ENCODE measurements at regions not wholly inside any gene's neighbourhood (a gene's known extent, or its start where the extent isn't known, plus 50 kb on each side); places are given as distances from the start of the nearest gene placed in this dataset.
A peak's percentile ranks its signal among the peaks of the same experiment; 100 is the strongest.
"Not testable (repeated sequence)": the region's sequence is repeated elsewhere in the genome, so short reads cannot be mapped to it uniquely, and the experiment has no call there.

DNA sequence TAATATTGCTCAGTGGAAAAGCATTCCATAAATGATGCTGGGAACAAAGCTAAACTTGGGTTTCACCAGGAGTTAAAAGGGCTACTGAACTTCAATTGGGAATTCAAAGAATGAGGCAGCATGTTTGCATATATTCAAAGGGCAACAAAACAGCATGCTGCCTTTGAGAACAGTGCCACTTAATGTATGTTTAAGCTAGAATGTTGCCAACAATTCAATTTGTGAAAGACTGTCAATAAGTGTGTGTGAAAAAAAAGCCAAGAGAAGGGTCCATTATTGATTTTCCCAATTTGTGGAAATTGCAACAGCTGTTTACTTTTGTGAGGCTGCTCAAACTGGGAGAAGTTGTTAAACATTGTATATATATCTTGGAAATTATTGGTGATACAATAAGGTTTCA, 701.9 kb upstream of the ACTRT1 start:
- no peak for DNase-seq

DNA sequence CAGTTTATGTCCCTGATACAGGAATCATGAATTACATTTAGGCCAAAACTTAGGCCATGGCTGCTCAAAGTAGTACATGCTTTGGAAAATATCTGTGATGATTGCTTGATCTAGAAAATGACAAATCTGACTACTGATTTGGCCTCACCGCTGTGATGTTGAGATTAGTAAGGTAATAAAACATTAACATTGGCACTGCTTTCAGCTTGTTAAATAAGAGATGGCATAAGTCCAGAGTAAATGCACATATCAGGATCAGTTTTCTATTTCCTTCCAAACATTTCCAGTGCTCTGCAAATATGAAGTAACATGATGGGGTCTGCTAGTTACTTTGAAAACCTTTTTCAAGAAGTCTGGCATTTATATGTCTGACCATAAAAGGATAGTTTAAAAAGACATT, 687.3 kb upstream of the ACTRT1 start:
- no peak for DNase-seq

DNA sequence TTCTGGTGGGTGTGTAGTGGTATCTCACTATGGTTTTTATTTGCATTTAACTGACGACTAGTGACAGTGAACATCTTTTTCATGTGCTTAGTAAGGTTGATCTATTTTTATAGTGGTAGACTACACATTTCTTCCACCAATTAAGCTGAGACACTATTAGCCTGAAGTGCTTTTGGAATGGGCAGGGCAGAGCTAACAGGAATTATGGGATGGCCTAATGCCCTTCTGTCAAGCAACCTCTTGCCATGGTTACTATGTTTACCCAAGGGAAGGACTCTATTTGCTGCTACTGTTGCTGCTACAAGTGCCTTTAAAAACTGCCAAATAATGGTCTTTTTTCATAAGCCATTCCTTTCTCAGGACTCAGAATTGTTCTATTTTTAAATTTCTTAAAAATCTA, 676.7 kb upstream of the ACTRT1 start:
- no peak for DNase-seq

DNA sequence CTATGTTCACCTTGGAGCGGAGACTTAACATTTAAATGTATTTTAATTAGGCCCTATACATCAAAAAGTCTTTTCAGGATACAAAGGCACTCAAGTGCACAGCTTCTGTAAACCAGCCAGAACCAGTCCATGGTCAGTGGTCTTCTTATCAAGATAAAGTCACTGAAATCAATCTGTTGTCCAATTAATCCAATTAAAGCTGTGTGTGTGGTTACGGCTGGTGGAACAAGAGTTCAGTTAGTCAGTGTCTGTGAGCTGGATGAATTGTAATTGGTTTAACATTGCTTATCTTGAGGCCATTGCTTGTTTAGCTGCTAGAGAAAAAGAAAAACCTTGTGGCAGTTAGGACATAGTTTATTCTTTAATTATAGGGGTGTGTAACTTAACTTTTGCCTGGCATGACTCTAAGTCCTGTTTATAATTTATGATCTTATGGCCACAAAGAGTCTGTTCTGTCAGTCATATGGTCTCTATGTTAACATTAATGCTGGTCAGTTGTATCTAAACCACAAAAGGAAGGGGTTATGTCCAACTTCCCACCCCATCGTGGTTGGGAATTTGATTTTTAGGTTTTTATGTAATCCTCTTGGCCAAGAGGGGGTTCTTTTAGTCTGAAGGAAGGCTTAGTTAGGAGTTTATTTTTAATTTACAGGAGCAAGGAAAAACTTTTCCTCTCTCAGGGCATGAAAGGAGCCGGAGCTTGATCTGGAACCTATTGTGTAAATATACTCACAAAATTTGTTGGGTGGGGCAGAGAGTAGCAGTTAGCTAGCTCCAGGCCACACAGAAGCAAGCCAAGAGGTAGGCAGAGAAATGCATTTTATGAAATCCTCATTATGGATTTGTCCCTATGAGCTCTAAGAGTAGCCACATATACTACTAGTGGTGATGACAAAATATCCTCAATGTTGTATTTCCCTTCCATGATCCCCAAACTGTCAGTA, 665.7 kb upstream of the ACTRT1 start:
- DNase-seq = no peak

DNA sequence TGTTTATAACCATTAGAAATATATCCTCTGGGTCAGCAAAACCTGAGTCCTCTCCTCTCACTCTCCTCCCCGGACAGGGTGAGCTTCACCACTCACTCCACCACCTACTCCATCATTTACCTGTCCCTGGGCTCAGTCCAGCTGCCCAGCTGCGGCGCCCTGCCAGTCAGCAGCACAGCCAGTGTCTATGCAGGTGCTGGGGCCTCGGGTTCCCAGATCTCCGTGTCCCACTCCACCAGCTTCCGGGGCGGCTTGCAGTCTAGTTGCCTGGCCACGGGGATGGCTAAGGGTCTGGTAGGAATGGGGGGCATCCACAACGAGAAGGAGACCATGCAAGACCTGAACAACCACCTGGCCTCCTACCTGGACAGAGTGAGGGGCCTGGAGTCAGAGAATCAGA, 662.2 kb upstream of the ACTRT1 start:
- no peak for DNase-seq

DNA sequence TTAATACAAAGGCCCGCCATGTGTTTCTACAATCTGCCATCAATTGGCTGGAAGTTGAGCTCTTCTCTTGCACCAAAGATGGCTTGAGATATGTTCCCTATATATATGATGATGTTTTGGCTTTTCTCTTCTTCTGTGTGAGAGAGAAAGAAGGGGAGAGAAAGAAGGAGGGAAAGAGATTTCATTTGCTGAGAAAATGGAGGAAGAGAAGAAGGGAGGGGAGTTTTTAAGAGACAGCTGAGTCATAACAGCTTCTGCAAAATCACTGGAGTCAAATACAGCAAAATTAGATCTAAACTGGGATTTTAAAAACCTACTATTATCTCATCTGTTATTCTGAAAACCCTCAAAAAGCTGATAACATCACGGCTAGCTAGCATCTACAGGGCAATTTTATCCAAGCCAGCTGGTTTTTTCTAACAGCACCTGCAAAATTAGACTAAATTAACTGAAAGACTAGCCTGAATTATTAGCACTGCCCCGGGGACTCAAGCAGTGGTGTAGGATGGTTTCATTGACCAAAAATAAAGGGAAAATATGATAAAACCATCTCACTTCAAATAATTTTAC, 647.6 kb upstream of the ACTRT1 start:
- DNase-seq = no peak

DNA sequence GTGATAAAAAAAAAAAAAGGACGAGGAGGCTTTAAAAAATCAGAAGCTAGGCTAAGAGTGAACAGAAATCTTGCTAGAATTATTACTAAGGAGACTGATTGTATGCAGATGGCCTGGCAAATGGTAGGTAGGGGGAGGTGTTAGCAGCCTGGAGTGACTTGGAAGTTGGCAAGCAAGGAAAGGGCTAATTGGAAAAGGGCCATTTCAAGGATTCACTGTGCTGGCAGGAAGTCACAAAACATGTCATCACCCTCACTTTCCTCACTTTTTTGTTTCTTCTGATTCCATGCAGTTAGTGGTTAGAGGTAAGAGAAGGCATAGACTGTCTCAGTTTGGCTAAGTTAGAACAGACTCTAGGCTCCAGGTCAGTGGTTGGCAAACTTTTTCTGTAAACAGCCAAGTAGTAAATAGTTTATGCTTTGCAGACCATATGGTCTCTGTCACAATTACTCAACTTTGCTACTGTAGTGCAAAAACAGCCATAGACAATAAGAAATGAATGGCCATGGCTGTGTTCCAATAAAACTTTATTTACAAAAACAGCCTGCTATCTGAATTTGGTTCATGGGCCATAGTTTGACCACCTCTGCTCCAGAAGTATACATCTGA, 646.5 kb upstream of the ACTRT1 start:
- DNase-seq = peak; percentile 52

DNA sequence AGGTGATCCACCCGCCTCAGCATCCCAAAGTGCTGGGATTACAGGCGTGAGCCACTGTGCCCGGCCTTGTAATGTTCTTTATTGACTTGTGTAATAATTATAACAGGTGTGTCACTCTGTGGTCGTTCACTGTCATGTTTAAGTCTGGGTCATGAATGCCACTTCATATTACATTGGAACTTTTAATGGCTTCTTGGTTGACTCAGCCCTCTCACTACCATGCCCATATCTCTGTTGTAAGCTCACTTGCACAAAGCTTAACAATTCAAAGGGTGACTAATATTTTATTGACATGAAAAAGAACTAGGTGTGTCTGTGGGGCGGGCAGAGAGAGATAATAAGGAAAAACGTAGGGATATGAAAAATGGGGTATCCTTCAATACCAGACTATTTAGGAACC, 639.7 kb upstream of the ACTRT1 start:
- no peak for DNase-seq

DNA sequence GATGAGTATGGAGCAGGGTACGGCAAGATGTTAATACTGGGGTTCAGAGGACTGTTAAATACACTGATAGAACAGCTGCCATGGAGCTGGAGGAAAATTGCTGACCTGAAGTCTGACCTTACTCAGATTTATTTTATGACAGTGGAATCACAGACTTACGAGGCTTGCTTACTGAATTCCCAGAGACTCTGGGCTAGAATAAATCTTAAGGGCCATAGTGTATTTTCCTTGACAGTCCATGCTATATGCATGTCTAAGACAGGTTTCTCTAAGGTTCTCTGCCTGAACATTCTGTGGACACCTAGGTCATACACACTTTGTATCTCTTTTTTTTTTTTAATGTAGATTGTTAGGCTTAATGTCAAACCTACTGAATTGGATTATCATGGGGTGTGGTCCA, 633.2 kb upstream of the ACTRT1 start:
- no peak for DNase-seq

DNA sequence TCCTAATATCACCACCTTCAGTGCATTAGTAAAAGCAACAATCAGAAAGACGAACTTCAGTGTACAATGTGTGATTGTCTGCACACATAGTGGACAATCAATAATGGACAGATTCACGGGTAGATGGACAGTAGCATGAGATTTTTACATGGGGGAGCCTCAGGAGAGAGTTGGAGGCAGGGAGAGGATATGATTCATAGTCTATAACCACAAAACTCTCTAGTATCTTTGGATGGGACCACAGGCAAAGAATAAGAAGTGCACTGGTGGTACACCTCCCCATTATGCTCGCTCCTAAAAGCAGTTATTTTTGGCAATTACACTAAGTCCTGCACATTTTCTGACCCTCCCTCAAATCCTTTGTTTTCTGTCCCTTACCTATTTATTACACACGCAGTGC, 624.4 kb upstream of the ACTRT1 start:
- DNase-seq = no peak

DNA sequence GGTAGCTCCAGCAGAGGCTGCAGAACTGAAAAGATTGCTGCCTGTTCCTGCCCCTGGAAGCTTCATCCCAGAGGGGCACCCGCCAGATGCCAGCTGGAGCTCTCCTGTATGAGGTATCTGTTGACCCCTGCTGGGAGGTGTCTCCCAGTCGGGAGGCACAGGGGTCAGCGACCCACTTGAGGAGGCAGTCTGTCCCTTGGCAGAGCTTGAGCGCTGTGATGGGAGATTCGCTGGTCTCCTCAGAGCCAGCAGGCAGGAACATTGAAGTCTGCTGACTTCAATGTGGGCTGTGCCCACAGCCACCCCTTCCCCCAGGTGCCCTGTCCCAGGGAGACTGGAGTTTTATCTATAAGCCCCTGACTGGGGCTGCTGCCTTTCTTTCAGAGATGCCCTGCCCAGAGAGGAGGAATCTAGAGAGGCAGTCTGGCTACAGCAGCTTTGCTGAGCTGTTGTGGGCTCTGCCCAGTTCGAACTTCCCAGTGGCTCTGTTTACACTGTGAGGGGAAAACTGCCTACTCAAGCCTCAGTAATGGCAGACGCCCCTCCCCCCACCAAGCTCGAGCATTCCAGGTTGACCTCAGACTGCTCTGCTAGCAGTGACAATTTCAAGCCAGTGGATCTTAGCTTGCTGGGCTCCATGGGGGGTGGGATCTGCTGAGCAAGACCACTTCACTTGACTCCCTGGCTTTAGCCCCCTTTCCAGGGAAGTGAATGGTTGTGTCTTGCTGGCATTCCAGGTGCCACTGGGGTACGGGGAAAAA, 622.3 kb upstream of the ACTRT1 start:
- DNase-seq = not testable (repeated sequence)

DNA sequence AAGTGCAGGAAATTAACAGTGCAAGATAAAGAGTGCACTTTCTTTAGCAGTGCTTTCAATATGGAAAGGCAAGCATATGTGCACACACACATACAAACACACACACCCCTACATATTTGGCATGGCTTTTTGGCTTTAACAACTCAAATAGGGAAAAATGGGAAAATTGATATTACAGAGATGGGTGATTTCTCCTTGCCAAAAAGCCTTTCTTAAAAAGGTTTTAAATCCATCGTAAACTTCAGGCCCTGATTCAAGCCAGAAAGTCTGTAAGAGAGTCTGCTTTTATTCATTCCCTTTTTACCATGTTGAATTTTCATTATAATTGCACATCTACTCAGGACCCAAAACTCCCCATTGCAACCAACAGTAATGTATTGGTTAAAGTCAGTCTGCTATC, 612.0 kb upstream of the ACTRT1 start:
- DNase-seq = no peak

DNA sequence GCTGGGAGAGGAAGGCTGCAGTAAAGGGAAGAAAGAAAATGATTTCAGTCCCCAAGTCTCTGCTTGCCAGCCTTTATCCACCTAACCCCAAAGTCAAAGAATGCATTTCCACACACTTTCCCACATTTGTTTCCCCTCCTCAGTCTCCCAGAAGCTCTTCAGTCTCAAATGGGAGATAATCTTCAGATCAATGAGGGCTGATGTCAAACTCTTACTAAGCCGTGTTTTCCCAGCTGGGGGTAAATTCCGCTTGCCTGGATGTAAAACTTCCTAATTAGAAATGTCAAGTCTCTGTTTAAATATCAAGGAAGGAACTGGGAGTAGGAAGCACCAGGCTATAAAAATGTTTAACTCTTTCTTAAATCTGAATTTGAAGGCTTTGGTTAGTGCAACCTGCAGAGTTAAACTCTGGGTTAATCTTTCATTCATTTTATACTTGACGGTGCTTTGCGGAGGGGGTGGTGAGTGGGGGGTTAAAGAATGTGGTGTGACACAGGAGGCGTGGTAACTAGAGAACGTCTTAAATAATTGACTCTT, 601.4 kb upstream of the ACTRT1 start:
- DNase-seq = no peak

DNA sequence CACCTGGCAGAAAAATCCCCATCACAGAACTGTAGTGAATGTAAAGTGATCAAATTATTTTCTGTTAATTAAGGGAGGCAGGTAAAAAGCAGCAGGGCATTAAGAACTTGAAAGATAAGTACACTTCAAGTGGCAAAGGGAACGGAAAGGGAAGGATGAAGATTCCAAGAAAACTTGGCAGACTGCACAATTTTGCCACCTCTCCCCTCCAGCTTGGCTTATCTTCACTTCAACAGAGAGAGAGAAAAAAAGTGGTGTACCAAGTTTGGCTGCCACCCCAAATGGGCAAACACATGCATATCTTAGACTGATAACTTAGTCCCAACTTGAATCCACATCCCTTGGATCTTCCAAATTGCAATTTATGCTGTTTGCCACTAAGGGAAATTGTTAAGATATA, 598.1 kb upstream of the ACTRT1 start:
- DNase-seq = no peak

DNA sequence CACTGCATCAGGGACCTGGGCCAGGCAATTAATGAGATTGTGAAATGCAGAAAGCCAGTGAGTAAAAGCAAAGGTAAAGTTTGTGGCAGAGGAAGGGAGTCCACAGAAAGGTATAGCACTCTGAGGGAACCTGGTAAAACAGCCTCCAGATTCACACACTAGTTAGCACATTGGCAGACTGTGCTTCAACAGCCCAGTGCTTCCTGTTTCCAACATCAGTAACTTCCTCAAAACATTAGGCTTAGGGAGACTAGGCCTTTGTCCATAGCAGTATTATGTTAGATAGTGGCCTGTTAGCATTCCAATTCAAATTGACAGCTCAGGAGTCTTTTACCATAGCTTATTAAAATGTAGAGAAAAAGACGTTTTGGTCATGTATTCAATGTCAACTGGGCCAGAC, 582.6 kb upstream of the ACTRT1 start:
- DNase-seq = no peak

DNA sequence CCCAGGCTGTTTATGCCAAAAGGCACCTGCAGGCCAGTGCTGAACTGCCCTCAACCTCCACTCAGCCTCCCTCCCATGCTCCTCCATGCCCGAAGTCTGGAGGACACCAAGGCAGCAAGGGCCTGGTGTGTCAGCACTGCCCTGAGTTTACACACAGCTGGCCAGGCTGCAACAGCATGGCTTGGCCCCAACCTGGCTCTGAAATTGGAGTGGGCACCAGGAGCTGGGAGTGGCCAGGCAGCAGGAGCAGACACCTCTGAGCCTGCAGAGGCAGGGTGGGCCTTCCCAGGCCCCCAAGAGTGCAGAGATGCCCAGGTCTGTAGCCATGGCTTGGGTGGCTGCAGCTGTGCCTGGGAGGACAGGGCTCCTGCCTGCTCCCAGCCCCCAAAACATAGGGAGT, 571.2 kb upstream of the ACTRT1 start:
- DNase-seq = no peak

DNA sequence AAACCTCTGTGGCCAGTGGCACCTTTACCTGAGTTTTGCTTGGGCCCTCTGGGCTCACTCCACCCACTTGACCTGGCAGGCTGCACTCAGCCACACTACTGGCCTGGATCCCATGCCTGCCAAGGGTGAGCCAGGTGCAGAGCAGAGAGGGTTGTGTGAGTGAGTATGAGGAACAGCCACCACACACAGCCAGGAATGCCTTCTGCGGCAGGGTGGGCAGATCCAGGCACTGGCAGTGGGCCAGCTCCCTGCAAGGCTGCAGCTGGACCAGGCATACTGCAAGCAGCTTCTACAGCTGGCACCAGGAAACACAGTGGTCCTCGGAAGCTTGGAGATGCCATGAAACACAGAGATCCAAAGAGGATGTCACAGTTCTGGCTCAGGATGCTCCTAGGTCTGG, 570.1 kb upstream of the ACTRT1 start:
- no peak for DNase-seq

DNA sequence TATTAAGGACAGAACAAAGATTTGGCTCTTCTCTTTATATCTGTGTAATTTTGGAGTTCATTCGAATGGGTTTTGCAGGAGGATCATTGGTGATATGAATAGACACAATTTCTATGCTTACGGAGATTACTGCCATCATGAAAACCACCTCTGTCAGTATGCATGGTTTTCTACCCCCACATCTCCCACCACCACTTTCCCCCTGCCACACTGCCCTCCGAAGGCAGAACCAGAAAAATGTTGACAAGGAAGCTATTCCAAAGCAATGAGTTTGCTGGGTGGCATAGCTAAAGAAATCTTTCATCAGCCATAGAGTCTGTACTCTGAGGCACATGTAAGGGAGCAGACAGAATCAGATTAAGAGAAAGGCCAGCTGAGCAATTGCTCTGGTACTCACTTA, 567.3 kb upstream of the ACTRT1 start:
- DNase-seq = no peak

DNA sequence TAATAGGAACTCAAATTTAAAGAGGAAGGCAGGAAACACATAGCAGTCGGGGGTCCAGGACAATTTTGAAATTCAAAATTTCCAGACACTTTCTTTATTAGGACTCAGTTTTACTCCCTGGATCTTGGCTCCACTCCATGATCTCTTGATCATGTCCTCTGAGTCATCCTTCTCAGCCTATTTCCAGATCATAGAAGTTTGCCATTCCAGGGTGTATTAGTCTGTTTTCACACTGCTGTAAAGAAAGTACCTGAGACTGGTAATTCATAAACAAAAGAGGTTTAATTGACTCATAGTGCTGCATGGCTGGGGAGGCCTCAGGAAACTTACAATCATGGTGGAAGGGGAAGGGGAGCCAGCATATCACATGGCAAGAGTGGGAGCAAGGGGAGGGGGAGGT, 564.7 kb upstream of the ACTRT1 start:
- DNase-seq = no peak

DNA sequence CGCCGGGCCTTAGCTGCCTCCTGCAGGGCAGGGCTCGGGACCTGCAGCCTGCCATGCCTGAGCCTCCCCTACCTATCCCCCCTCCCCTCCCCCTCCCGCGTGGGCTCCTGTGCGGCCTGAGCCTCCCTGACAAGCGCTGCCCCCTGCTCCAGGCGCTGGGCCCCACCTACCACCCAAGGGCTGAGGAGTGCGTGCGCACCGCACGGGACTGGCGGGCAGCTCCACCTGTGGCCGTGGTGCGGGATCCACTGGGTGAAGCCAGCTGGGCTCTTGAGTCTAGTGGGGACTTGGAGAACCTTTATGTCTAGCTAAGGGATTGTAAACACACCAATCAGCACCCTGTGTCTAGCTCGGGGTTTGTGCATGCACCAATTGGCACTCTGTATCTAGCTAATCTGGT, 554.6 kb upstream of the ACTRT1 start:
- not testable (repeated sequence) for DNase-seq

DNA sequence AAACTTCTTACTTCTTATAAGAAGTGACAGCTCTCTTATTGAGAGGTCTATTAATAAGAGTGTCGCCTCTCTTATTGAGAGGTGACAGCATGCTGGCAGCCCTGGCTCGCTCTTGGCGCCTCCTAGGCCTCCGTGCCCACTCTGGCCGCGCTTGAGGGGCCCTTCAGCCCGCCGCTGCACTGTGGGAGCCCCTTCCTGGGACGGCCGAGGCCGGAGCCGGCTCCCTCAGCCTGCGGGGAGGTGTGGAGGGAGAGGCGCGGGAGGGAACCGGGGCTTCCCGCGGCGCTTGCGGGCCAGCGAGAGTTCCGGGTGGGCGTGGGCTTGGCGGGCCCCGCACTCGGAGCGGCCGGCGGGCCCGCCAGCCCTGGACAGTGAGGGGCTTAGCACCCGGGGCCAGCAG, 554.2 kb upstream of the ACTRT1 start:
- not testable (repeated sequence) for DNase-seq

DNA sequence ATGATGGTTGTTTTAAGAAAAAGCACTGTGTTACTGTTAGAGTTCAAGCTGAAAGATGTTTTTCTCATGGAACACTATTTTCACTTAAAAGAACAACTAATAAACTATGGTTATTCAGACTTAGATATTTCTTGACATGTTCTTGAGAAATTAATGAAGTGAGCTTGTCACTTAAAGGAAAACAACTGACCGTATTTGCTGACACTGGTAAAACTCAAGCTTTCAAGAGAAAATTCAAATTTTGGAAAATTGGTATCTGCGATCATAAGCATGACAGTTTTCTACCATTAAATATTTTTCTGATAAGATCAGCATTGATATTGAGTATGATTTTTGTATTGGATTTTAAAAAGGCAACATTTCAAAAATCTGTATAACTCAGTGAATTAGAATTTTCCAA, 549.5 kb upstream of the ACTRT1 start:
- DNase-seq = no peak

DNA sequence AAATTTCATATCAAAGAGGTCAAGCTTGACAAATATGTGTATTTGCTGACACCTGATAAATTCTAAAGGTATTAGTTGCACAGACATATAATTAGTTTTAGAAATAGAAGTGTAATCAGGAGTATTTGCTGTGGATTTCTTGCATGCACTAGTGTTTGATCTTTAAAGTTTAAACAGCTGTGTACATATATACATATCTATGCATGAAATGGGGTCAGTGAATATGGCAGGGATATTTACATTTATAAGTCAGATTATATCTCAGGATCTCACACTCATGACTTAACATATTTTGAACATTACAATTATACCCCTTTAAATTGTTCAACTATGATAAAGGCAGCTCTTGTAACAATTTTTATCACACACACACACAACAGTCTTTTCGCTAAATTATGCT, 547.4 kb upstream of the ACTRT1 start:
- DNase-seq = no peak
